OCI-LY1 (cell line): ENCODE measurements at regions not wholly inside any gene's neighbourhood (a gene's known extent, or its start where the extent isn't known, plus 50 kb on each side); places are given as distances from the start of the nearest gene placed in this dataset.

Source experiments
- CTCF ChIP-seq: fragments of 200-600 bp; sonication (generic), shearing (Covaris generic); IDR thresholded peaks from 2 replicates; pipeline ENCODE4 v1.5.1; 2017; ENCODE audit warnings: mild to moderate bottlenecking, antibody characterized with exemption, low read length, moderate library complexity, mixed read lengths
- EZH2 ChIP-seq: fragments of 200-600 bp; sonication (generic), shearing (Covaris generic); IDR thresholded peaks from 2 replicates; pipeline ENCODE4 v1.8.0; 2017; ENCODE audit warnings: borderline replicate concordance, mixed run types, mild to moderate bottlenecking, antibody characterized with exemption, low read length, moderate library complexity, mixed read lengths

- TF ChIP-seq CTCF: no peak
- TF ChIP-seq EZH2: no peak
Observed at GRCh38 chr11:70590356-70590991, 192.1 kb downstream of the CTTN start.
